GM19468 (cell line): ENCODE measurements at regions not wholly inside any gene's neighbourhood (a gene's known extent, or its start where the extent isn't known, plus 50 kb on each side); places are given as distances from the start of the nearest gene placed in this dataset.

Source experiments
- ATAC-seq: cut with Tn5 transposase; IDR thresholded peaks from one replicate; pipeline ENCODE4 v1.9.1; 2021; ENCODE audit warnings: mild to moderate bottlenecking, moderate library complexity, moderate number of reproducible peaks; ENCODE audit not compliant: unreplicated experiment; ENCODE audit errors: extremely low read depth

DNA sequence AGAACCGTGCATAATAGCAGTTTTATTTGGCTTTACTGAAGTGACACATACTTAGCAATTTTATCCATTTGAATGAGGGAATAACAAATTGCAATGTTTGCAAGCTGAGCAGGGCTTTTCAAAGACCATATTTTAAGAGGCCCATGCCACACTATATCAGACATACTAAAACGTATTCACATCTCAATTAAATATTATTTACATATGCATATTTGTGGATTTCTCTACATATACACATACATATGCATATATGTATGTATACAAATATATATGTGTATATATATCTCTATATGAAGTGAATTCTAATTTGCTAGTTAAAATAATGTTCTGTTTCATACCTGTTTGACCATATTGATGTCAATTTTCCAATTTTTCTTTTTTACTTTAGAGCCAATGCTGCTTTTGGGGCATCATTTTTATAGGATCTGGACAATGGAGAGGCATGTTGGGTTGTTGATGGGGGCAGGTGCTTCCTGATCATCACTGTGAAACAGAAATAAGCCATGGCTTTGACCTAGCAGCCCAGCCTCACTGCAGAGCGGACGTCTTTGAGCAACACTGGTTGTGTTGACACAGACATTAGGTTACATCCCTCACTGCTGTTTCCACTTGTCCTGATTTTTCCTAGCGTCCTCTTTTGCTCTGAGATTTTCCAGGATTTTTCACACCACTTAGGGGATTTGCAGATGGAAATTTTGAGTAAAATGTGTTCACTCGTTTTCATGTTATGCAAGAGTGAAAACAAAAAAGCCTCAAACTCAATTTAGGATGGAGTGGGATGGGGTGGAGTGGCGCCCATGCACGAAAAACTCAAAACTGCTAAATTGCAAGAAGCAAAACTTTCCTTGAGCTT, 56.9 kb downstream of the RDH14 start:
- no peak for ATAC-seq

DNA sequence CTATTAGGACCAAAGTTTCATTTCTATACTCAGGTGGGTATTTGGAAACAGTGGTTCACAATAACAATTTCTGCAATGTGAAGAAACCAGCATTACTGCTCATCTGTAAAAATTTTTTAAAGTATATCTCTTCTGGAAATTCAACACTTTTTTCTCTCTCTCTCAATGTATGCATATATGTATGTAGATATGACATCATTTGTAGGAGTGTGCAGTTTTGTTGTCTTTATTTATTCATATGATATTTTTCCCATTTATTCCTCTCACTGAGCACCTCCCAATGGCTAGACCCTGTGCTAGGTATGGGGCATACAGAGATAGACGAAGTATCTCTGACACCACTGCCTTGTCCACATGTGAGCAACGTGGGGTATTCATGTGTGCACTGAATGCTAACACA, 58.3 kb downstream of the RDH14 start:
- ATAC-seq, result no peak

DNA sequence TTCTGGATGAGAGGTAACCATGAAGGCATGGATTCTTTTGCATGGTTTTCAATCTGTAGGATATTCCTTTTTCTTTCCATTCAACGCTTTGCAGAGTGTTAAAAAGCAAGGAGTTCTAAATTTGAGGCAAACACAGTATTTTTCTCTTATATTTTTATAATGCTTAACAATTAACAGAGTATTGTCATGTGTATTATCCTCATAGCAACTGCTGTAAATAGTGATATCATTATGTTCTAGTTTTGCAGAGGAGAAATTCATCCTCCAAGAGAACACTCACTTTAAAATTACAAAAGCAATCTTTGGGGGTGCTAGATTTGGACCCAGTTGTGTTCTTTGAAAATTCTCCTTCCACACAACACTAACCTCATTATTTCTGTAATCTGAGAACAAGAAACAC, 58.7 kb downstream of the RDH14 start:
- no peak for ATAC-seq

DNA sequence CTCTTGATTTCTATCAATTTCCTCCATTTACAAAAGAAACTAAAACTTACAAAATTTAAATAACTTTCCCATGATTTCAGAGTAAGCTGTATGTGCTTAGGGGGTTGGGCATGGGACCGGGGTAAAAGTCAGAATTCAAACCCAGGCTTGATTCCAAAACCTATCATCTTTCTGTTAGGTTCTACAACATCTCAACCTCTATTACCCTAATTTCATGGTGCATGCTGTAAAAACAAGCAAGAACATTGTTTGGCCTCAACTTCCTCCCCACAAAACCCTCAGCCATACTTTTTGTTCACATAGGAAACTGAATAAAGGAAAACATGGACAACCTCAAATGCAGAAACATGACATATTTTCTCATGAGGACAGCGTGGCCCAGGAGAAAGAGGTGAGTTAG, 59.3 kb downstream of the RDH14 start:
- ATAC-seq, result no peak

DNA sequence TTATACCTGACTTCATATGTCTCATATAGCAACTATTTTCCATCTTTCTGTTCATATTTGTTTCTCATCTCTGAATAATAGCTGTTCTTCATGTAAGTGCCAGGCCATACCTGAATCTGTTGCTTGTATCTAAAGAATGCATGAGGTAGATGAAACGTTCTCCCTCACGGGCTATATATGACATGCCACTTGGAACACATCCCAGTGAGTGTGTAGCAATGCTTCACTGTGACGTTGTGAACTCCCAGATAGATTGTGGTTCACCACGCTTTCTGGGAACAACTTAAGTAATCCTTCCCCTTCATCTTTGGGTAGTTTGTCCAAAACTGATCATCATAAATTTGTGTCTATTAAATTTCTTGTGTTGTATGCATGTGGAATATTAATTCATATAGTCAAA, 60.1 kb downstream of the RDH14 start:
- ATAC-seq, result no peak

DNA sequence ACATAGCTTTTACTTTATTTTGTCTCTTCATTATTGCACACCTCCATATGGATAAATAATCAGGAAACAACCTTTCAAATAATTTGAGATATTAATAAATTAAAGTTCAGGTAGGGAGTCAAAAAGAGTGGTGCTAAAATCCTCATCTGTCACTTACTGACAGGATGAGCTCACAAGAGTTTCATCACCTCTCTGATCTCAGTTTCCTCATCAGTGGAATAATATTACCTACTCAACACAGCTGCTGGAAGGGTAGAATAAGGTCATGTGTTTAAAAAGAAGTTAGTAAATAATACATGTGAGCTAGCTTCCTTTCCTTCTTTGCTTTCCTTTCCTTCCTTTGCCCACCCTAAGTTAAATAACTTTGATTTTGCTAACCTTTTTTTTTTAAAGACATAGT, 61.9 kb downstream of the RDH14 start:
- no peak for ATAC-seq

DNA sequence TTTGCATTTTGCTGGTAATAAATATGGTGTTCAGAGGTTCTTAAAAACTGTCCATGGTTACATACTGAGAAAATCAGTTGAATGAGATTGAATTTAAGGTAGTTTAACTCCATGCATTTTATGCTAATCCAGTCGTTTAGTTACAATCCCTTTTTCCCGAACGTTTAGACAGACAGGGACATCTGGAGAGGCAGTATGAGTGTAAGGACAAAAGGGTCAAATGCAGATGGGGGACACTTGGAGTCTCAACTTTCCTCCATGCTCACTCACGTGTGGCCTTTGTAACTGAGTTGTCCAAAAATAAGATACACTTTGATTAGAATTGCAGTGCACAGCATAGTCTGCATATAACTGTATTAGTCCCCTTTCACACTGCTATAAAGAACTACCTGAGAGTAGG, 63.9 kb downstream of the RDH14 start:
- ATAC-seq, result no peak

DNA sequence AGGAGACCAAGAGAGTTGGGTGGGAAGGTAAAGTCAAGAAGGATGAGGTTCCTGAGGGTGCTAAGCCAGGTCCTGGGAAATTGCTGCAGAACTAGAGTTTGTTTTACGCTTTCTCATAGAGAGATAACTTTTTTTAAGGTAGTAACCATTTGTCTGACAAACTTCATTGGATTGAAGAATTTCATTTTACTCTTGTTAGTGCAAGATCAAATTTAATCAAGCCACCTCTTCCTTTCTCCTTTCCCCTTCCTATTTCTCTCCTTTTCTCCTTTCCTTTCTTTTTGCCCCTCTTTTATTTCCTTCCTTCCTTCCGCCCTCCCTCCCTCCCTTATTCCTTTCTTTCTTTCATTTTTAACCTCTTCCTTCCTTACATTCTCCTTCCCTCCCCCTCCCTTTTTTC, 65.4 kb downstream of the RDH14 start:
- no peak for ATAC-seq

DNA sequence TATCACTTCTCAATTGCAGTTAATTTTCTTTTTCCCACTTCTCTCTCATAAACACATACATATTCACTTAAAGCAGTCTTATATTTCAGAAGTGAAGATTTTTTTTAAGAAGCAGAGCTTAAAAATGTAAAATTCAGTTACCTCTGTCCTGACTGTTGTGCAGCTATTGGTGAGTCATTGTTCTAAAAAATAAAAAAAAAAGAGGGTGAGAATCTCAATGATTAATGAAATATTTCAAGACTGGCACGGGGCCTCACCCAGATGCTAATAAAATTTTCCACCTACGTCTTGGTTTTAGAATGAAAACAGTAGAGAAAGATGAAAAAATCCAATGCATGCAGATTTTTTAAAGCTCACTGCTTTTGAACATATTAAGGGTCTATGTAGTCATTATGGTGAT, 67.7 kb downstream of the RDH14 start:
- ATAC-seq, result no peak

DNA sequence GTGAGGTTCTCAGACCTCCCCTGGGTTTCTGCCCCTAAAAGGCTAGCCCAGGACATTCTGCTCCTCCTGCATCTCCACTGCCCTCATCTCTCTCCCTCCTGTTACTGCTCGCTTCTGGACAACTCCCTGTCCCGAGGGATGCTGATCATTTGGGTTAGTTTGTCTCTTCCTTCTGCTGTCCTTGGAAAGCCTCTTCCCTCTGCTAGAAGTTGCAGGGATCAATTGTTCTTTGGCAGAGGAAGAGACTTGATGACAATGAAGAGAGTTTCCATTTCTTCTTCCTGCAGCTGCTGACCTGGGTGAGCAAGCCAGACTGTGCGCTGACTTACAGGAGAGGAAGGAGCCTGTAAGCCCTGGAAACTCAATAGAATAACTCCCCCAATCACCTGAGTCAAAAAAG, 68.9 kb downstream of the RDH14 start:
- no peak for ATAC-seq

DNA sequence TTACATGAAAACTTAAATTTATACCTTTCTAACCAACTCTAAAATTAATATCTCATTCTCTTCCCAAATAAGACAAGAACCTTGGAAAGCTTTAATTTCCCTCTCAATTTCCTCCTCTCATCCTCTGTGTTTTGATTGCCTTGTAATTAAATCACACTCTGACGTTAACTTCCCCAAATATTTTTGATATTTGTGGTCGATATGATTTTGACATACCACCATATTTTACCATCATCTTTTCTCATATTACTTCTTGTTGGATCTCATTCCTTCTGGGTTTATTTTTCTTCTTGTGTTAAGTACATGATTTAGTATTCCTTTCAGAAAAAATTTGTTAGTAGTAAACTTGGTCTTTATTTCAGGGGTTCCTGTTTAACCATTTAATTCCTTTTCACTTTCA, 69.6 kb downstream of the RDH14 start:
- no peak for ATAC-seq

DNA sequence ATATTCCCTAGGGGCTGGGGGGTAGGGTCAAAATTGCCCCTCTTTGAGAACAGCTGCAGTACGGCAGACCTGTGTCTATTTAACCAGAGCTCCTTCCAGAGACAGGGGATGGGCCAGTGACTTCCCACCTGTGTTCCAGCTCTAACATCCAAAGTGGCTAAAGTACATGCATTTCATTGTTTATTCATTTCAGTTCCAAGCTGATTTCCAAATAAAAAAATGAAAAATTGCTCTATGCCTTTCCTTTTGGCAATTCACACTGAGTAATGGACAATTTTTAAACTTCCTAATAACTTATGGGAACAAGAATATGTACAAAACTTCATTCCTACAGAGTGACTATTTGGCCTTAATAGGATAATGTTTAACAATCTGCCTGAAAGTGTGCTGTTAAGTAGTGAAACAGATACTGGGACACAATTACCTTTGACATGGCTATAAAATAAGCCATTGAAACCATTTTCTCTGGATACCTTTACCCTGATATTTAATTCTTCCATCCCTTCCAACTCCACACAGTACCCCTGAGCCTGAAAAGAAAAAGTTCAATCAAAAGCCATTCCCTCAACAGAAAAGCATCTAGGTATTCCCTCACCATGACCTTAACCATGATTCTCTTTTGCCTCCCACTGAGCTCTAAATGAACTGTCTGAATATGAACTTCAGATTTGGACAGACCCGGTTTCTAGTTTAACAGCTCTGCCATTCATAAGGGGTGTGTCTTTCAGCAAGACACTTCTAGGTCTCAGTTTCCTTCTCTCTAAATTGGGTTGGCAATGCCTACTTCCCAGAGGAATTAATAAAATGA, 73.1 kb downstream of the RDH14 start:
- no peak for ATAC-seq

DNA sequence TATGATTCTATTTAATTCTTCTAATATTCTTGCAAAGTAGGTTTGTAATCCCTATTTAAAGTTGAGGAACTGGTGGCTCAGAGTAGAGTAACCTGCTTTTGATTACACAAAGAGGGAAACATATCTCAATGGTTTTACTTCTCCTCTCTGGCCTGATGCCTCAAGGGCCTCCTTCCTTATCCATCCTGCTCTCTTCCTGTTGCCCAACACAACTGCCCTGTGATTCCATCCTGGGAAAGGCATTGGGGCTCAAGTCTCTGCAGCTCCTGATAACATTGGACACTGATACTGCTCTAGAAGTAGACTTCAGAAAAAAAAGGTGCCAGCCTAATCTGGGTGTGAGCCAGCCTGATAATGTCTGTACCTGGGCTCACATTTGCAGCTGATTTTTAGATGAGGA, 75.8 kb downstream of the RDH14 start:
- ATAC-seq, result no peak

DNA sequence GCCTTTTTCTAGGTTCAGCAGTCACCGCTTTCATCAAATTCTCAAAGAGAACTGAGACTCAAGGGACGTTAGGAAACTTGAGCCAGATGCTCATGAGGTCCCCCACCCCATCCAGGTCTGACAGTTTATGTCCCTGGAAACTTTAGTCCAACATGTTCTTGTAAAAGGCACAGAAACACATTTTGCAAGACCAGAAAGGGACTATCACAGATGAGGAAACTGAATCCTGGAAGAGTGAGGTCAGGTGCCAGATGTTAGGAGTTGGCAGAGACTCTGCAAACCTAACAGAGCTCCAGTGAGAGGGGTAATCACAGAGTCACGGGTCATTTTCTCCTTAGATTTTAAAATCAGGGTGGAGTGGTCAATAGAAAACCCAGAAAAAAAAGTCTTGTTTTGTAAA, 76.6 kb downstream of the RDH14 start:
- no peak for ATAC-seq

DNA sequence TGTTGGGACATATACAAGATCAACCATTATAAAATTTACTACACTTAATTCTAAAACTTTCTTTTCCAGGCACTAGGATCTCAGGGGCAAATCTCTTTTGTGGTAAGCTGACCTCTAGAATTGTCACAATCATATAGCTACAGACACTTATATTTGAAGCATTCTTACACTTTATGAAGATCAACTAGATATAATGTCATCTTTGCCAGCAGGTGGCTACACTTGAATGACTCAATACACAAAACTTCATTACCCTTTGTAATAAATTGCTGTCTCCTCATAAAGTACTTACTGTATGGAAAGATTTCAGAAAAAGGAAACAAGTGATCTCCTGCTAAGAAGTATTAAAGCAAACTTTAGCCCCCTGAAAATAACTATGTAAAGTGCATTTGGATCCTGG, 77.8 kb downstream of the RDH14 start:
- no peak for ATAC-seq

DNA sequence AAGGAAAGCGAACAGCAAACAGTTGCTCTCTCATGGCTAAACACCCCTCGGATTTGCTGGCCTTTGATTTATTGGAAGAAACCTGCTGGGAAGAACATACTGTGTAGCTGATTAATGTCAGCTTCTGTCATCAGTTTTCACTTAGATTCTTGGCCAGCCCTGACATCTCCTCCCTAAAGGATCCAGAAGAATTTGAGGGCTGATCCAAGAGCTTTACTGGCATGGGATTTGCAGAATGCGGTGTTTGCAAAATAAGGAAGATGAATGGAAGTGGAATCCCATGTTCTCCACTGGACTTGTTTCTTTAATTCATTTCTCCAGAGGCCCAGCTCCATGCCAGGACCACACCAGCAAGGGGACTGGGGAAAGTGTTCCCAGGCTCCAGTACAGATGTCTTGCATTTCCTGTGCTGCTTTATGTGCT, 80.5 kb downstream of the RDH14 start:
- no peak for ATAC-seq

DNA sequence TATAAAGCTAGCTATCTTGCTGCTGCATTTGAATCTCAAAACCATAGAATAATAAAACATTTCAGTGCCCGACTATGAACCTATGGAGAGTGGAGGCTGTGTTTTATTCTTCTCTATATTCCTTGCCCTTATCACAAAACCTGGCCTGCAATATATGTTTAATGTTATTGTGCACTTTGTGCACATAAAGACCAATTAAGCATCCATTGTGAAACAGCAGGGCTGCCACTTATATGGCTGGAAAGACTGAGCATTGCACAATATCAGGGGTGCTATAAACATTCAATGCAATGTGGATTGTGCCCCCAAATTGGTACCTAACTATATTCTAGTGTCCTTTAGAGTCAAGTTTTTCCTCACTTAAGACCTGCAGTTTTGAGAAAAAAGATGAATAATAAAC, 83.2 kb downstream of the RDH14 start:
- ATAC-seq, result no peak

DNA sequence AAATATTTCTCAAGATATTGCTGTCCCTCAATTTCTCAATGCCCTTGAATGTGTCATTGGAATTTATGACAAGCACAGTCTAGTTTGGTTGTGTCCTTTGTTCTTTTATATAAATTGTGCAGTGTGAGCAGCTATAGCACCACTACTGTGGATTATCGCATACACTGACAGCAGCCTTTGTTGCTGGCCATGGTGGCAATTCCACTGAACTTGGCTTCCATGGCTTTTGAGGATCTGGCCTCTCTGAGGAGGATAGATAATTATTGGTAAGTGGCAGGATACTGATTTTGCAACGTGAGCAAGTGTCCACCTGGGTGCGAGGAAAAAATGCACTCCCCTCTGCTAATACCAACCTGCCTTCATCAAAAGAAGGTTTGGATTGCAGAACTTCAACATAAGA, 84.0 kb downstream of the RDH14 start:
- ATAC-seq, result no peak

DNA sequence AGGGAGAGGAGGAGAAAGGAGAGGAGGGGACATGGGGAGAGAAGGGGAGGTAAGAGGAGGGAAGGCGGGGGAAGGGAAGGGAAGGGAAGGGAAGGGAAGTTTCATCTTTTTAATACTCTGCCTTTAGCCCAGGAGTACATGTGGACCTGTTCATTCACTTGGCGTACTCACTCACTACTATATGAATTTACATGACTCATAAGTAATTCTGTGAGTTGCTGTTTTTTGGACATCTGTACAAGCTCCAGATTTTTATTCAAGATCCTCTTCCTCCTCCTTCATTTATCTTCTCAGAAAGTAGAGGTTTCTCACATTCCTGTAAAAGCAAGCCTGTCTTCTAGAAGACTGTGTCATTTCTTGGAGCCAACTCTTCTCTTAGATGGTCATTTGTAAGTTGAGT, 84.6 kb downstream of the RDH14 start:
- ATAC-seq, result no peak

DNA sequence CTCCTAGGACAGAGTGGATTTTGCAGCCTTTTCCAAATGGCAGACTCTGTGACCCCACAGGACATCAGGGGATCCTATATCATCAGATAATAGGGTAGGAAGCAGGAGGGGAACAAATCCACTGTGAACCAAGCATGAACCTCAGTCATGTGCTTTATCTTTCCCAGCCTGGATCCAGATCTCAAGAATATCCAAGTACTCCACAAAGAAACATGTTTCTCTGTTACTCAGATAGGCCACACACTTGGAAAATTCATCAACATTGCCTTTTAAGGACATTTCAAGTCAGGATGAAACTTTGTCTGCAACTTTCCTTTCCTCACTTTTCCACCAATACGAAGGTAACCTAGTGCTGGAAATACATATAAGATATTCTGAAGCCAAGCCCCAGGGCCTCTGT, 85.8 kb downstream of the RDH14 start:
- no peak for ATAC-seq

DNA sequence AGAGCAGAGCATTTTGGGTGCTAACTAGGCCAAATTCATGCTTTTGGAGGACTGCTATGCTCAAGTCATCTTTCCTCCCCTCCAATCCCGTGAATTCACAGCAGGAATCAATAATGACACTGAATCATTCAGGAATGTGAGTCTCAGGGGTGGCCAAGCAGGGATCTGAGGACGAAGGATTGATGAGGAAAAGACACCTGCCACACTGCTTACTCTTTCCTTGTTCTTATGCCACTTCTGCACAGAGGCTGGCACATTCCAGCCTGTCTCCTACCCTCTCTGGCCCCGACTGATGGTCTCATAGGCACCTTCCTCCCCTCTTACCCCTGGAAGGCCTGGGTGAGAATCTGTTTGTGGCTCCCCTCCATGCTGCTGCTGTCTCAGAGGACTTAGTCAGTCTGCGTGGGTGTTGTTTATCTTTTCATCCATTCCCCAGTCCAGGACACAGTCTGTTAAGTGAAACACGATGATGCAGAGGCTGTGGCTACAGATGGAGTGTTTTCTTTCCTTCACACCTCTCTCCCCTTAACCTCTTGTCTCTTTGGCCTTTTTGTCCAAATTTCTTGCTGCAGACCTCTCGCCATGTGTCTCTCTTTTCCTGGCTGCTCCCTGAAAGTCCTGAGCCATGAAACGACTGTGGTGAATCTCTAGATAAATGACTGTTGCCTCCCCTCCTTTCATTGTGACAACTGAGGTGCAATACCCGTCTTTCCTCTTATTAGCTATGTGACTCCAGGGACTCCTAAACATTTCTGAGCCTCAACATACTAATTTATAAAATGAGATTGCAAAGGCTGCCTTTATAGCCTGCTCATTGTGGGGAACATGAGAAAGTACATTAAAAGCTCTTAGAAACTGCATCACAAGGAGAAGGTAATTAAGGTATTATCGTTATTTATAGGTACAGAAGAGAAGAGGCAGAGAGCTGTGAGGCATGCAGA, 86.9 kb downstream of the RDH14 start:
- ATAC-seq, result no peak
